PC-9 (cell line): ENCODE measurements at regions not wholly inside any gene's neighbourhood (a gene's known extent, or its start where the extent isn't known, plus 50 kb on each side); places are given as distances from the start of the nearest gene placed in this dataset.

Source experiments
- BruUV-seq: library from RNA; stranded (reverse); fragments of 400-500 nt; replicated peaks from 2 replicates; lab custom pipeline; 2021; lab: Mats Ljungman, UMichigan
- CTCF ChIA-PET: fragments of 300-600 bp; sonication (Branson Sonifier 250); formaldehyde crosslinking; loops from one replicate; lab custom pipeline; 2022; ENCODE audit warnings: antibody characterized with exemption; lab: Charles Lee
- POLR2A ChIA-PET: fragments of 300-600 bp; sonication (Branson Sonifier 250); formaldehyde crosslinking; loops from one replicate; lab custom pipeline; 2022; ENCODE audit warnings: antibody characterized with exemption; ENCODE audit not compliant: unreplicated experiment; lab: Charles Lee
- DNase-seq, 2 experiments: peaks; one replicate each; pipeline versions ENCODE4 v3.0.0 to v3.0.0-alpha.2; 2015 to 2022; ENCODE audit warnings: mixed read lengths in 1 of 2
- H2AFZ ChIP-seq: fragments of 200-600 bp; sonication (generic); 2 replicates; pipeline ENCODE4 v1.8.1; 2017; ENCODE audit warnings: antibody characterized with exemption
- H3F3A ChIP-seq: fragments of 200-600 bp; sonication (generic); 2 replicates; pipeline ENCODE4 v1.8.1; 2017; ENCODE audit warnings: antibody characterized with exemption, mild to moderate bottlenecking, low read depth; ENCODE audit not compliant: insufficient read depth
- H3K27ac ChIP-seq: fragments of 200-600 bp; sonication (generic); 2 replicates; pipeline ENCODE4 v1.6.1; 2016; ENCODE audit warnings: mixed run types
- H3K27me3 ChIP-seq: fragments of 200-600 bp; sonication (generic); 2 replicates; pipeline ENCODE4 v1.6.1; 2016; ENCODE audit warnings: low read depth, mixed run types; ENCODE audit not compliant: insufficient read depth
- H3K36me3 ChIP-seq: fragments of 200-600 bp; sonication (generic); 2 replicates; pipeline ENCODE4 v1.6.1; 2016; ENCODE audit warnings: low read depth, mixed run types
- H3K4me1 ChIP-seq: fragments of 200-600 bp; sonication (generic); replicated peaks from 2 replicates; pipeline ENCODE4 v1.6.1; 2016; ENCODE audit warnings: mixed run types; ENCODE audit not compliant: insufficient read depth
- H3K4me2 ChIP-seq: fragments of 200-600 bp; sonication (generic); 2 replicates; pipeline ENCODE4 v1.6.1; 2017; ENCODE audit warnings: mixed run types
- H3K4me3 ChIP-seq: fragments of 200-600 bp; sonication (generic); 2 replicates; pipeline ENCODE4 v1.6.1; 2016; ENCODE audit warnings: mixed run types
- H3K79me2 ChIP-seq: fragments of 200-600 bp; sonication (generic); 2 replicates; pipeline ENCODE4 v1.6.1; 2017; ENCODE audit warnings: low read depth, mixed run types
- H3K9me2 ChIP-seq: fragments of 200-600 bp; sonication (generic); 2 replicates; pipeline ENCODE4 v1.8.1; 2017; ENCODE audit warnings: mild to moderate bottlenecking; ENCODE audit not compliant: insufficient read depth
- H3K9me3 ChIP-seq: fragments of 200-600 bp; sonication (generic); 2 replicates; pipeline ENCODE4 v1.8.1; 2016; ENCODE audit warnings: low read depth; ENCODE audit not compliant: insufficient read depth
- H4K20me1 ChIP-seq: fragments of 200-600 bp; sonication (generic); 2 replicates; pipeline ENCODE4 v1.8.1; 2017; ENCODE audit not compliant: insufficient read depth
- CTCF ChIP-seq: fragments of 200-600 bp; sonication (generic); conservative IDR thresholded peaks from 2 replicates; pipeline ENCODE4 v1.6.1; 2017; ENCODE audit warnings: mixed run types, antibody characterized with exemption, mild to moderate bottlenecking, moderate library complexity
- EZH2 ChIP-seq: fragments of 200-600 bp; sonication (generic); IDR thresholded peaks from 2 replicates; pipeline ENCODE4 v1.8.0; 2017; ENCODE audit warnings: antibody characterized with exemption, low read depth
- intact Hi-C: fragments of 100-400 bp; cut with micrococcal nuclease; formaldehyde crosslinking; loops from one replicate; pipeline ENCODE4 v1.10.0; 2022; ENCODE audit not compliant: unreplicated experiment

DNA sequence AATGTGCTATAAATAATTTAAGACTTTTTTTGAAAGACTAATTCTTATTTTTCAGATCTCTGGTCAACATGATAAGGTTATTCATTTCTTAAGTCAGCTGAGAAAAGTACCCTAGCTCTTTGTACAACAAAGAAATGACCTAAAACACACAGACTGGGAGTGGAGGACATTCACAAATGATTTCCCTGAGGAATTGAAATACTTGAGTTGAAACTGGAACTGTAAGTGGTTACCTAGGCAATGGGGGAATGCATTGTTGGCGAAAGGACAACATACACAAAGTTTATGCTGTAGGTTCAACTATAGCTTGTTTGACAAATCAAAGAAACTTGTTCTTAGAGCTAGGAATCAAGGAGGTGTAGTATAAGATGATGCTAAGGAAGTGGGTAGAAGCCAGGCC is 915.5 kb downstream of the FAT4 start:
- H3K36me3 ChIP-seq, result no peaks in the 10 kb centered on the region
- no peak for DNase-seq
- ChIA-PET CTCF (no interaction called here), POLR2A (no interaction called here)
- H3K9me2 ChIP-seq, result peaks cover 2% of the 10 kb centered on the region
- H3K4me3 ChIP-seq, result no peak overlapping the region
- H2AFZ ChIP-seq, result no peak overlapping the region
- H4K20me1 ChIP-seq, result no peaks in the 10 kb centered on the region
- no TSS peak for BruUV-seq
- H3K4me1 ChIP-seq, result no peaks in the 10 kb centered on the region
- H3K27me3 ChIP-seq, result no peaks in the 10 kb centered on the region
- no peaks in the 10 kb centered on the region for H3K9me3 ChIP-seq
- no peak overlapping the region for H3K4me2 ChIP-seq
- no peak for TF ChIP-seq EZH2
- TF ChIP-seq CTCF, result no peak
- H3K27ac ChIP-seq, result no peak overlapping the region
- H3F3A ChIP-seq, result no peaks in the 10 kb centered on the region
- H3K79me2 ChIP-seq, result no peaks in the 10 kb centered on the region
- intact Hi-C loops, result no loop called here

DNA sequence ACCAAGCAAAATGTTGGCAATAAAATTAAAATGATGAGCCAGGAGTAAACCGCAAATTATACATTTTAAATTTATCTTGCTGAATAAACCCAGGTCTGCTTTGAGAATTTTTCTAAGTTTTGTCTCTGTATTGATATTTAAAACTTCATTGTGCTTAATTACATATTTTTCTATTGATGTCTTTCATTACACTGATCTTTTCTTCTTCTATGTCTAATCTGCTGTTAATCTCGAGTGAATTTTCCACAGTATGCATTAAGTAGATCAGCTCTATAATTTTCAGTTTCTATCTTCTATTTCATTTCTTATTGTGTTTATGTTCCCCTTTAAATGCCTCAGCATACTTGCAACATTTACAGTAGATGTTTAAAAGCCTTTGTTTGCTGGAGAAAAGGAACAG is 918.7 kb downstream of the FAT4 start:
- Histone ChIP-seq H3K27me3 (no peaks in the 10 kb centered on the region), H3K9me3 (no peaks in the 10 kb centered on the region), H3K4me3 (no peak overlapping the region), H2AFZ (no peak overlapping the region), H3K27ac (no peak overlapping the region), H3K9me2 (peaks cover 4% of the 10 kb centered on the region), H3K79me2 (no peaks in the 10 kb centered on the region), H3F3A (no peaks in the 10 kb centered on the region), H3K36me3 (no peaks in the 10 kb centered on the region), H3K4me2 (no peak overlapping the region), H3K4me1 (no peaks in the 10 kb centered on the region), H4K20me1 (no peaks in the 10 kb centered on the region)
- BruUV-seq, result no TSS peak
- TF ChIP-seq EZH2 (no peak), CTCF (no peak)
- CTCF ChIA-PET, result no interaction called here
- intact Hi-C loops, result no loop called here
- POLR2A ChIA-PET, result no interaction called here
- DNase-seq, result no peak

- BruUV-seq, result no TSS peak
- ChIA-PET POLR2A (no interaction called here), CTCF (no interaction called here)
- H3K9me3 ChIP-seq, result no peaks in the 10 kb centered on the region
- no peak overlapping the region for H3K4me3 ChIP-seq
- H2AFZ ChIP-seq, result no peak overlapping the region
- no peak overlapping the region for H3K27ac ChIP-seq
- no peaks in the 10 kb centered on the region for H3F3A ChIP-seq
- no peak for DNase-seq
- TF ChIP-seq EZH2, result no peak
- no peak for TF ChIP-seq CTCF
- no peaks in the 10 kb centered on the region for H3K27me3 ChIP-seq
- no peak overlapping the region for H3K4me2 ChIP-seq
- no peaks in the 10 kb centered on the region for H3K4me1 ChIP-seq
- H4K20me1 ChIP-seq, result no peaks in the 10 kb centered on the region
- no peaks in the 10 kb centered on the region for H3K79me2 ChIP-seq
- no peaks in the 10 kb centered on the region for H3K36me3 ChIP-seq
- H3K9me2 ChIP-seq, result peaks cover 4% of the 10 kb centered on the region; the same call in 1 of the 2 replicates
- intact Hi-C loops, result no loop called here
Observed at GRCh38 chr4:126238013-126238412, 923.3 kb downstream of the FAT4 start.
